Mammary epithelial cell (primary cell): ENCODE measurements at regions not wholly inside any gene's neighbourhood (a gene's known extent, or its start where the extent isn't known, plus 50 kb on each side); places are given as distances from the start of the nearest gene placed in this dataset.
"Not testable (repeated sequence)": the region's sequence is repeated elsewhere in the genome, so short reads cannot be mapped to it uniquely, and the experiment has no call there.

Source experiments
- EZH2 ChIP-seq: IDR thresholded peaks from 2 replicates; pipeline ENCODE4 v1.6.1; 2012; ENCODE audit warnings: low read length, inconsistent platforms, borderline replicate concordance
- TF ChIP-seq, protein P1 (sequence below), 2 donors: IDR thresholded peaks in 1 of 2; conservative IDR thresholded peaks in 1 of 2; 2 replicates each; pipeline ENCODE4 v1.5.1; 2011 to 2012; ENCODE audit warnings: inconsistent platforms in 2 of 2, low read length in 2 of 2, mild to moderate bottlenecking in 2 of 2, control low read depth in 1 of 2, low read depth in 1 of 2; ENCODE audit not compliant: insufficient read depth in 1 of 2; ENCODE audit errors: extremely low read depth in 1 of 2

DNA sequence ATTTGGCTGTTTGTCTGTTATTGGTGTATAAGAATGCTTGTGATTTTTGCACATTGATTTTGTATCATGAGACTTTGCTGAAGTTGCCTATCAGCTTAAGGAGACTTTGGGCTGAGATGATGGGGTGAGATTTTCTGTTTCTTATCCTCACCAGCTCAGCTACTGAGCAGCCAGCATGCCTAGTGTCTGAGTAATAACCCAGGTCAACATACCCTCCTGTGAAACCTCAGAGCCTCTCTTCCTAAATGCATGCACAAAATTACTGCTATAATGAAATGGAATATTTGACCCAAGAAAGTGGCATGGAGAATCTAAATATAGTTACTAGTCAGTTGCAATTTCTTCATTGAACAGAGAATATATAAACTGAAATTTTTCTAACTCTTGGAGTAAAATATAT is 220.8 kb downstream of the MINAR1 start:
- TF ChIP-seq, protein P1, sequence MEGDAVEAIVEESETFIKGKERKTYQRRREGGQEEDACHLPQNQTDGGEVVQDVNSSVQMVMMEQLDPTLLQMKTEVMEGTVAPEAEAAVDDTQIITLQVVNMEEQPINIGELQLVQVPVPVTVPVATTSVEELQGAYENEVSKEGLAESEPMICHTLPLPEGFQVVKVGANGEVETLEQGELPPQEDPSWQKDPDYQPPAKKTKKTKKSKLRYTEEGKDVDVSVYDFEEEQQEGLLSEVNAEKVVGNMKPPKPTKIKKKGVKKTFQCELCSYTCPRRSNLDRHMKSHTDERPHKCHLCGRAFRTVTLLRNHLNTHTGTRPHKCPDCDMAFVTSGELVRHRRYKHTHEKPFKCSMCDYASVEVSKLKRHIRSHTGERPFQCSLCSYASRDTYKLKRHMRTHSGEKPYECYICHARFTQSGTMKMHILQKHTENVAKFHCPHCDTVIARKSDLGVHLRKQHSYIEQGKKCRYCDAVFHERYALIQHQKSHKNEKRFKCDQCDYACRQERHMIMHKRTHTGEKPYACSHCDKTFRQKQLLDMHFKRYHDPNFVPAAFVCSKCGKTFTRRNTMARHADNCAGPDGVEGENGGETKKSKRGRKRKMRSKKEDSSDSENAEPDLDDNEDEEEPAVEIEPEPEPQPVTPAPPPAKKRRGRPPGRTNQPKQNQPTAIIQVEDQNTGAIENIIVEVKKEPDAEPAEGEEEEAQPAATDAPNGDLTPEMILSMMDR (conservative IDR thresholded peaks at IDR 0.05 in 1 of 2, IDR thresholded peaks at IDR 0.05 in 1 of 2; ENCODE audit: extremely low read depth in 1 of 2, insufficient read depth in 1 of 2, low read depth in 1 of 2, low read length in 2 of 2): not testable (repeated sequence)
- not testable (repeated sequence) for TF ChIP-seq EZH2
